Activated T-helper 1 cell treated with Interleukin-2 at 50 U/mL for 16 hours (primary cell): ENCODE measurements at regions not wholly inside any gene's neighbourhood (a gene's known extent, or its start where the extent isn't known, plus 50 kb on each side); places are given as distances from the start of the nearest gene placed in this dataset.
"Not testable (repeated sequence)": the region's sequence is repeated elsewhere in the genome, so short reads cannot be mapped to it uniquely, and the experiment has no call there.

Source experiments
- DNase-seq: peaks from one replicate; pipeline ENCODE4 v3.0.0-alpha.2; 2020; ENCODE audit warnings: low read depth

- no peak for DNase-seq
Observed at GRCh38 chr2:125364984-125365265, 1291.0 kb upstream of the GYPC start.

- no peak for DNase-seq
Observed at GRCh38 chr2:125371867-125372266, 1284.1 kb upstream of the GYPC start.

- no peak for DNase-seq
Observed at GRCh38 chr2:125373293-125373692, 1282.7 kb upstream of the GYPC start.

DNA sequence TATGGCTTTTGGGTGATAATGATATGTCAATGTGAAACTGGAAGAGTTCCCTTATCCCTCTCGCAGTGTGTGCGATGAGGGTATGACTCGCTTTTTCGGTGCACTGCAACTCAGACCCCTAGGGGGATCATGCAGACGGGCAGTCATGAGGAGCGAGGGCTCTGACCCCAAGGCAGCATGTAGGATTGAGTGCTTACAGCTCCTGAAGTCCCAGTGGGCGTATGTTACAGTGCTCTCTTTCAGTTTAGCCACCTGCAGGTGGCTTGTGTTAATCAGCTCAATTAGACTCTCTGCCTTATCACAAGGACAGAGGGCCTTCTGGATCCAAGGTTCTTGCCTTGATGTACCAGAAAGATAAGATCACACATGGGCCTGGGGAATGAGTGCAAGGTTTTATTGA lies 1269.9 kb upstream of the GYPC start:
- DNase-seq = no peak

DNA sequence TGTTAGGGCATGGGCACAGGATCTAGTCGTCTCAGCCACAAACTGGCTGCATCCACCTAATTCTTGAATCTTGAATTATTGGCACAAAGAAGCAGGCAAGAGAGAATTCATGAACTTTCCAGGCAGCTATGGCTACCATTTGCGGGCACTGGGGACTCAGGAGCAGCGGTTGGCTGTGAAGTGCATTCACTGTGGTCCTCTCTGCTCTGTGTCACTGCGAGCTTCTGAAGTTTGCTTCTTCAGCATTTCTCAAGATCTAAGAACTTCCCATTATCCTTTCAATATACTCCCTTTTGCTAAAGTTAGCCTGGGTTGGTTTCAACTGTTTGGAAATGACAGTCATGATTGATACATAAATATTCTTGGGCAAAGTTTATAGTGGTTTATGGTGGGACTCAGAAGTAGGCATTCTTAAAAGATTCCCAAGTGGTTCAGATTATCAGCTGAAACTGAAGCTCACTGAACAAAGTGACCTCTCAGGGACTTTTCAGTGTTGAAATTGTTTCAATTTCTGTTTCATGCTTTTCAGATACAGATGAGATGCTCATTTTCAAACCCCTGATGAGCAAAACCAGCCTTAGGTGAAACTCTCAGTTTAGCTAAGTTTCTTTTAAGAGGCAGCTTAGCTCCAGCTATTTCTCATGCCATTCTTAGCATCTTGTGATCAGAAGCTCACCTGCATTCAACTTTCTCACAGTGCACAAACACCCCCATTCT lies 1258.3 kb upstream of the GYPC start:
- DNase-seq = no peak

DNA sequence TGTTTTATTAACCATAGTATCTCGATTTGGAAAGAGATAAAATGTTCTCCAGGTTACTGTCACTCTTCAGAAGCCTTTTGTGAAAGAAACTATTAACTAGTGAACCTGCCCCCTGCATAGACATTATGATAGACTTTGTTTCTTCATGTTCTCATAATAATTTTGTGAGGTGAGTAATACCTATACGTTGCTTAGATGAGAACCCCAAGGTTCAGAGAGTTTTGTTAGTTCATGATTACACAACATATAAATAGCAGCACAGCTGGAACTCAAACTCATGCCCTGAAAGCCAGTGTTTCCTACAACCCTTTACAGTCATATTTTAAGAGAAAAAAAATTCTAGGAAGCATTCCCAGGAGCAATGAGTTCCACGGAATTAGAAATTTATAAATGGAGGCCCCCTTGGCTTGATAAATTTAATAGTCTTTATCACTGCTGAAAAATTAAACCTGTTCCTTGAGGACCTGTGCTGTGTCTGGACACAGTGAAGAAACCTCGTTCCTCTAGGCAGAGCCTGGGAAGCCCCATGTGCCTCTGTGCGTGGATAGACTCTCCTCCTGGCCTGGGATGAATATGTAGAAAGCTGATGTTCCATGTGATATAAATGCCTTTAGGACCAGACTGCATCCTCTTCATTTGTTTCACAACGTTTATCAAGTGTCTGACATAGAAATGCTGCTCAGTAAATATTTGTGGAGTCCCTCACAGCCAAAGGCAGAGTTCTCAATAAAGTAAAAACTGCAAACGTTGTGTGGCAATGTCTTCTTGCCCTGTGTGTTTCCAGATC lies 1257.0 kb upstream of the GYPC start:
- DNase-seq = no peak

GRCh38 chr2:125405816-125406215 lies 1250.1 kb upstream of the GYPC start:
- DNase-seq = no peak

GRCh38 chr2:125408874-125409538 lies 1247.0 kb upstream of the GYPC start:
- no peak for DNase-seq

DNA sequence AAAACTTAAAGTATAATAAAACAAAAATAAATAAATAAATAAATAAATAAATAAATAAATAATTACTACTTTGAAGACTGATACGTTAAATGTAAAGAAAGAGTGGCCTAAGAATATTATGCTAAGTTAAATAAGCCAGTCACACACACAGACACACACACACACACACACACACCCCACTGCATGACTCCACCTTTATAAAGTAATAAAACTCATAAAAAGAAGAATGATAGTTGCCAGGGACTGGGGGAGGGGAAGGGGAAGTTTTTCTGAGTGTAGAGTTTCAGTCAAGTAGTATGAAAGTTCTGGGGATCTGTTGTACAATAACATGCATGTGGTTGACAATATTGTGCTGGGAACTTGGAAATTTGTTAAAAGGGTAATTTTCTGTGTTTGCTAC lies 1237.5 kb upstream of the GYPC start:
- DNase-seq = no peak

DNA sequence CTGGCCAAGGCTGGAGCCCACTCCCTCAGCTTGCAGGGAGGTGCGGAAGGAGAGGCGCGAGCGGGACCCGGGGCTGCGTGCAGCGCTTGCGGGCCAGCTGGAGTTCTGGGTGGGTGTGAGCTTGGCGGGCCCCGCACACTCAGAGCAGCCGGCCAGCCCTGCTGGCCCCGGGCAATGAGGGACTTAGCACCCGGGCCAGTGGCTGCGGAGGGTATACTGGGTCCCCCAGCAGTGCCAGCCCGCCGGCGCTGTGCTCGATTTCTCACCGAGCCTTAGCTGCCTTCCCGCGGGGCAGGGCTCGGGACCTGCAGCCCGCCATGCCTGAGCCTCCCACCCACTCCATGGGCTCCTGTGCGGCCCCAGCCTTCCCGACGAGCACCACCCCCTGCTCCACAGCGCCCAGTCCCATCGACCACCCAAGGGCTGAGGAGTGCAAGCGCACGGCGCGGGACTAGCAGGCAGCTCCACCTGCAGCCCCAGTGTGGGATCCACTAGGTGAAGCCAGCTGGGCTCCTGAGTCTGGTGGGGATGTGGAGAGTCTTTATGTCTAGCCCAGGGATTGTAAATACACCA lies 1233.7 kb upstream of the GYPC start:
- DNase-seq = not testable (repeated sequence)

GRCh38 chr2:125424266-125424785 lies 1231.6 kb upstream of the GYPC start:
- DNase-seq = no peak

GRCh38 chr2:125427721-125428315 lies 1228.1 kb upstream of the GYPC start:
- no peak for DNase-seq

DNA sequence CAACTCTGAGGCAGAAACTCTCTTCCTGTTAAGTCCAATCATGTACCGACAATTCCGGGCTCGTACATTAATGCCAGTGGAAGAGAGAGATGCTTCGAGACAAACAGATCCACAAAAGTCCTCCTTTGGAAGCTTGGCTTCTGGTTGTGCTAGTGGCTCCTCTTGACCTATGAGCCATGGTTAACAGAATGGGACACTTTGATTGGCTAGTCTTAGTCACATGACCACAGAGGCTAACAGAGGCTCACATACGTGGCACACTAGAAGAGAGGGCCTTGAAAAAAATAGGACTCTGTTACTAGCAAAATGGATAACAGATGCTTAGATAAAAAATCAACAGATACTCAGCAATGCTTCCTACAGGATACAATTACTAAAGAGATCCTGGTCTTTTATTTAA lies 1211.9 kb upstream of the GYPC start:
- no peak for DNase-seq

GRCh38 chr2:125445495-125445894 lies 1210.5 kb upstream of the GYPC start:
- DNase-seq = no peak

DNA sequence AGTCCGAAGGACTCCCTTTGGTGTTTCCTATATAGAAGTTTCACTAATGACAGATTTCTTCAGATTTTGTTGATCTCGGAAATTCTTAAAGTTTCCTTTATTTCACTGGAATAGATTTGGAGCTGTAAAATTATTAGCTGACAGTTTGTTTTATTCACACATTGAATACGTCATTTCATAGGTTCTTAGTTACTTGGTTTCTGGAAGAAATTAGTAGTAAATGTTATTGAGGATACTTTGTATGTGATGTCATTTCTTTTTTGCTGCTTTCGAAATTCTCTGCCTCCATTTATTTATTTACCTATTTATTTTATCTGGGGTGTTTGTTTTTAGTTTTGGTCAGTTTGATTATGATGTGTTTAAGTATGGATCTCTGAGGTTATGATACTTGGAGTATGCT lies 1205.9 kb upstream of the GYPC start:
- no peak for DNase-seq

DNA sequence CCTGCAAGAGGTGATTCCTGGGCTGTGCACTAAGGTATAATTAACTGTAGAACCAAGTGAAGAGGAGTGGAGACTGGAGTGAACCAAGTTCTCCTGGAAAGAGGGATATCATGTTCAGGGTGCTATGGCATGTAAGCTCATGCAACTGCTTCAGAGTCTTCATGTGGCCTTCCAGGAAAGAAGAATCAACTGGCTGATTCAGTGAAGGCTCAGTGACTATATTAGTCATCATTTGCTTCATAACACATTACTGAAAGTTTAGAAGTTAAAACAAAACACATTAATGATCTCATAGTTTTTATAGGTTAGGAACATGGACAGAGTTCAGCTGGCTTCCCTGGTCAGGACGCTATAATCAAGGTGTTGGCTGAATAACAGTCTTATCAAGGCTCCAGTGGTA lies 1200.8 kb upstream of the GYPC start:
- DNase-seq = no peak

GRCh38 chr2:125456693-125457363 lies 1199.1 kb upstream of the GYPC start:
- DNase-seq = no peak

DNA sequence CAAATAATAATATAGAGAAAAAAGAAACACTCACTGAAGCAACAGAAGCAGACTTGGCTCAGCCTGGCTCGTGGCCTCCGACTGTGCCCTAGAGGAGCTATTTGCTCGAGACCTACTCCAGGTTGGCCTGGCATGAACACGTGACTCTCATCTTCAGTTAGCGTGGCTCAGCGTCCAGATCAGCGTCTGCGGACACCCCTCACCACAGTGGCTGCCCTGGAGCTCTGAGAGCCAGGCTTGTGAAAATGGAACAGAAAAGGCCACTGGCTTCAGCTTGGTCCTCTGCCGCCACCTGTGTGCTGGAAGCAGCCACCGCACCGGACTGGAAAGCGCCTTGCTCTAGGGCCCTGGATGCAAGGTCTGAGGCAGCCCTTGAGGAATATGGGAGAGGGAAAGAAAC lies 1184.0 kb upstream of the GYPC start:
- DNase-seq = no peak

GRCh38 chr2:125479143-125479636 lies 1176.8 kb upstream of the GYPC start:
- no peak for DNase-seq

- no peak for DNase-seq
Observed at GRCh38 chr2:125490308-125490707, 1165.7 kb upstream of the GYPC start.

DNA sequence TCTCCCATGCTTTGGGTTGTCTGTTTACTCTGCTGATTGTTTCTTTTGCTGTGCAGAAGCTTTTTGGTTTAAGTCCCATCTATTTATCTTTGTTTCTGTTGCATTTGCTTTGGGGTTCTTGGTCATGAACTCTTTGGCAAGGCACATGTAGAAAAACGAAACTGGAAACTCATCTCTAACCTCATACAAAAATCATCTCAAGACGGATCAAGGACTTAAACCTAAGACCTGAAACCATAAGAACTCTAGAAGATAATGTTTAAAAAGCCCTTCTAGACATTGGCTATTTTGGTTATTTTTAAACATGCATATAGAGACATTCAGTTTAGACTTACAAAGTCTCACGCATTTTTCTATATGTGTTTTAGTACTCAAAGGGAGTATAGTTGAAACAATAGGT lies 1164.3 kb upstream of the GYPC start:
- no peak for DNase-seq

- DNase-seq = no peak
Observed at GRCh38 chr2:125512313-125512712, 1143.6 kb upstream of the GYPC start.
